ENCODE measurements at regions not wholly inside any gene's neighbourhood (a gene's known extent, or its start where the extent isn't known, plus 50 kb on each side); places are given as distances from the start of the nearest gene placed in this dataset.
A peak's percentile ranks its signal among the peaks of the same experiment; 100 is the strongest.

GRCh38 chr12:54711669-54712068 lies 63.5 kb upstream of the DCD start:
- no peak for DNase-seq (ENCODE audit: low read depth)

GRCh38 chr12:54708826-54709225 lies 60.7 kb upstream of the DCD start:
- DNase-seq (ENCODE audit: low read depth): no peak

- no peak for DNase-seq (ENCODE audit: low read depth)
Measured at GRCh38 chr12:54704202-54704601, 56.0 kb upstream of the DCD start.

GRCh38 chr12:54701940-54702592 lies 53.9 kb upstream of the DCD start:
- DNase-seq (ENCODE audit: low read depth): peak; percentile 20

- no peak for DNase-seq (ENCODE audit: low read depth)
Measured at GRCh38 chr12:54700849-54701248, 52.7 kb upstream of the DCD start.

- no peak for DNase-seq (ENCODE audit: low read depth)
Measured at GRCh38 chr12:54700301-54700700, 52.1 kb upstream of the DCD start.
